ENCODE measurements at regions not wholly inside any gene's neighbourhood (a gene's known extent, or its start where the extent isn't known, plus 50 kb on each side); places are given as distances from the start of the nearest gene placed in this dataset.

- in situ Hi-C loops (cut with HindIII; ENCODE audit: low pct_unique_long_range_greater_than_20kb, low sequenced_read_pairs), result no loop called here
- no peak for DNase-seq (ENCODE audit: low read depth)
Observed at GRCh38 chr4:120540625-120541024, 381.9 kb downstream of the PRDM5 start.

GRCh38 chr4:120536884-120537283 is 385.6 kb downstream of the PRDM5 start:
- DNase-seq (ENCODE audit: low read depth), result no peak
- in situ Hi-C loops (cut with HindIII; ENCODE audit: low pct_unique_long_range_greater_than_20kb, low sequenced_read_pairs), result no loop called here

DNA sequence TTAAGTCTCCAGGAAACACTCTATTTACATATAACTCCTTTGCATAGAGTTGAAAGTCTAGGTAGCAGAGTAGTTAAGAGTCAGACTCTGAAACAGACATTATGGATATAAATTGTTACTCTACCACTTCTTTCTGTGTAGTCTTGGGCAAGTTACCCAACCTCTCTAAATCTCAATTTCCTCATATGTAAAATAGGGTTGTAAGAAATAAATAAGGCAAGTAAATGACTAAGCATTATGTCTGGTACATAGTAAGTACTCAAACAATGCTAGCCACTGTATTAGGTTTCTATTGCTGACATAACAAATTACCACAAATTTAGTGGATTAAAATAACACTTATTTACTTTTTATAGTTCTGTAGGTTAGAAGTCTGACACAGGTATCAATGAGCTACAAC is 394.1 kb downstream of the PRDM5 start:
- DNase-seq (ENCODE audit: low read depth), result no peak
- in situ Hi-C loops (cut with HindIII; ENCODE audit: low pct_unique_long_range_greater_than_20kb, low sequenced_read_pairs), result no loop called here

GRCh38 chr4:120526033-120526432 is 396.5 kb downstream of the PRDM5 start:
- in situ Hi-C loops (cut with HindIII; ENCODE audit: low pct_unique_long_range_greater_than_20kb, low sequenced_read_pairs), result no loop called here
- no peak for DNase-seq (ENCODE audit: low read depth)

DNA sequence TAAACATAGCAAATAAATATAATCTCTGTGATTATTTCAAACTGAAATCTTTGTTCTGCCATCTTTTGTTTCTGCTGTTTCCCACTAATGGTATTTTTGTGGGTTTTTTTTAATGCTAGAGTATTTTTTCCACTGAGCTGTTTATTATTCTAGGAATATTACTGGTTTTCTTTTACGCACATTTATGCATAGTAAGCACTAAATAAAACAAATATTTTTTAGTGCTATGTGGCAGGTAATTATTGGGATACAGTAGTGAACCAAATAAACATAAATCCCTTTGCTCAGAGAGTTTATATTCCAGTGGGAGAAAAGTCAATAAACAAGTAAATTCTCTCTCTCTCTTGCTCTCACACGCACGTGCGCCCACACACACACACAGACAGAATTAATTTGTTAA is 397.4 kb downstream of the PRDM5 start:
- no peak for DNase-seq (ENCODE audit: low read depth)
- in situ Hi-C loops (cut with HindIII; ENCODE audit: low pct_unique_long_range_greater_than_20kb, low sequenced_read_pairs), result no loop called here

- DNase-seq (ENCODE audit: low read depth), result no peak
- in situ Hi-C loops (cut with HindIII; ENCODE audit: low pct_unique_long_range_greater_than_20kb, low sequenced_read_pairs), result no loop called here
Observed at GRCh38 chr4:120524237-120524636, 398.3 kb downstream of the PRDM5 start.

- in situ Hi-C loops (cut with HindIII; ENCODE audit: low pct_unique_long_range_greater_than_20kb, low sequenced_read_pairs), result no loop called here
- no peak for DNase-seq (ENCODE audit: low read depth)
Observed at GRCh38 chr4:120520761-120521160, 401.8 kb downstream of the PRDM5 start.

DNA sequence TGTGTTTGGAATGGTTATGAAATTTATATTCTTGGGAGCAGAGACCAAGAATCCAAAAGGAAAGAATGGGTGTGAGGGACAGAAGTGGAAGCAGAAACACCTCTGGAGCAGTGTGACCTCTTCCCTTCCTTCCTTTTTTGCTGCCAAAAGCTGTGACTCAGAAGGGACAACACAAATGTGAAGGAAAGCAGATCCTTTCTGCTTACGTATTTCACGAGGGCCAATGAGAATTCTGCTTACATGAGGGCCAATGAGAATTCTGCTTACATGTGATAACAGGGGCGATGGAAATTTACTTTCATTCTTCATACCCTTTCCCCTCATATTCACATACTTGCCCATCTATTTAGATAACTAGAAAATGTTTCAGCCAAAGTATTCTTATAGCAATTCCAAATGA is 404.6 kb downstream of the PRDM5 start:
- DNase-seq (ENCODE audit: low read depth), result peak; percentile 88
- in situ Hi-C loops (cut with HindIII; ENCODE audit: low pct_unique_long_range_greater_than_20kb, low sequenced_read_pairs), result no loop called here

DNA sequence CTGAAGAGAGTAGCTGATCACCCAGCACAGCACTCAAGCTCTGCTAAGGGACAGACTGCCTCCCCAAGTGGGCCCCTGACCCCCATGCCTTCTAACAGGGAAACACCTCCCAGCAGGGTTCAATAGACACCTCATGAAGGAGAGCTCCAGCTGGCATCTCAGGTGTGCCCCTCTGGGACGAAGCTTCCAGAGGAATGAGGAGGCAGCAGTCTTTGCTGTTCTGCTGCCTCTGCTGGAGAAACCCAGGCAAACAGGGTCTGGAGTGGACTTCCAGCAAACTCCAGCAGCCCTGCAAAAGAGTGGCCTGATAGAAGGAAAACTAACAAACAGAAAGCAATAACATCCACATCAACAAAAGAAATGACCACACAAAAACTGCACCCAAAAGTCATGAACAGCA is 412.8 kb downstream of the PRDM5 start:
- in situ Hi-C loops (cut with HindIII; ENCODE audit: low pct_unique_long_range_greater_than_20kb, low sequenced_read_pairs), result no loop called here
- no peak for DNase-seq (ENCODE audit: low read depth)

DNA sequence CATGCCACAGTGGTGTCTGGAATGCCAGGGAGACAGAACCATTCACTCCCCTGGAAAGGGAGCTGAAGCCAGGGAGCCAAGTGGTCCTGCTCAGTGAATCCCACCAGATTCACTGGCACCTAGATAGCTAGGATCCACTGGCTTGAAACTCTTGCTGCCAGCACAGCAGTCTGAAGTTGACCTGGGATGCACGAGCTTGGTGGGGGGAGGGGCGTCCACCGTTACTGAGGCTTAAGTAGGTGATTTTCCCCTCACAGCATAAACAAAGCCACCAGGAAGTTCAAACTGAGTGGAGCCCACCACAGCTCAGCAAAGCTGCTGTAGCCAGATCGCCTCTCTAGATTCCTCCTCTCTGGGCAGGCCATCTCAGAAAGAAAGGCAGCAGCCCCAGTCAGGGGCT is 413.3 kb downstream of the PRDM5 start:
- DNase-seq (ENCODE audit: low read depth), result no peak
- in situ Hi-C loops (cut with HindIII; ENCODE audit: low pct_unique_long_range_greater_than_20kb, low sequenced_read_pairs), result no loop called here

GRCh38 chr4:120508036-120508435 is 414.5 kb downstream of the PRDM5 start:
- in situ Hi-C loops (cut with HindIII; ENCODE audit: low pct_unique_long_range_greater_than_20kb, low sequenced_read_pairs), result no loop called here

DNA sequence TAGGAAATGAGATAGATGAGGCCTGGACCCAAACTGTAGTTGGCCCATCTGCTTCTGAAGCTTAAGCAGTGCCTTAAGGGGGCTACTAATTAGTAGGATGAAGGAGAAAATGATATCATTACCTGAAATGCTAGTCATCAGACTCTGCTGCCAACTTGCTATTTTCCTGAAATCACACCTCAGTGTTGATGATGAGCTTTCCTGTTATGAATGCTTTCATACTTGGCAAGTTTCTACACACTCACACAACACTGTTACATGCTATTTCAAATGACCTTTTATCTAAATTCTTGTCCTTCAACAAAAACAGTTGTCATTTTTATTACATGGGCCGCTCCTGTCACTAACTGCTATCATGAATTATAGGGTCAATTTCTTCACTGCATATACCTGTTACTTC is 416.0 kb downstream of the PRDM5 start:
- no peak for DNase-seq (ENCODE audit: low read depth)
- in situ Hi-C loops (cut with HindIII; ENCODE audit: low pct_unique_long_range_greater_than_20kb, low sequenced_read_pairs), result no loop called here

More at GRCh38 chr4:120508036-120508435, 414.5 kb downstream of the PRDM5 start:
- DNase-seq (ENCODE audit: low read depth), result no peak

DNA sequence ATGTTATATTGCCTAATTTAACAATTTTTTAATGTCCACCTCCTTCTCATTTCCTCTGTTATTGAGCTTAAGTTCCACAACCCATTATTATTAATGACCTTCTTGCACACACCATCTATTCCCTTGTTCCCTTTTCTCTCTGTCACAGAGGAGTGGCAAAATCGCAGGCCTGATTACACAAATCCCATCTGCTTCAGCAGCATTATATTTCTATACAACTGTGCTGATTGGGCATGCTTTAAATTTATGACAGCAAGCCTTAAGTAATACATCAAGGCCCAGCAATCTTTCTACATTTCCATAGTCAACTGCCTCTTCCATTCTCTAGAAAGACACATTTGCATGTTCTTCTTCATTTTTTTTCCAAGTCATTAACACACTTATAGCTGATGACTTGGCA is 423.8 kb downstream of the PRDM5 start:
- DNase-seq (ENCODE audit: low read depth), result no peak
- in situ Hi-C loops (cut with HindIII; ENCODE audit: low pct_unique_long_range_greater_than_20kb, low sequenced_read_pairs), result no loop called here

DNA sequence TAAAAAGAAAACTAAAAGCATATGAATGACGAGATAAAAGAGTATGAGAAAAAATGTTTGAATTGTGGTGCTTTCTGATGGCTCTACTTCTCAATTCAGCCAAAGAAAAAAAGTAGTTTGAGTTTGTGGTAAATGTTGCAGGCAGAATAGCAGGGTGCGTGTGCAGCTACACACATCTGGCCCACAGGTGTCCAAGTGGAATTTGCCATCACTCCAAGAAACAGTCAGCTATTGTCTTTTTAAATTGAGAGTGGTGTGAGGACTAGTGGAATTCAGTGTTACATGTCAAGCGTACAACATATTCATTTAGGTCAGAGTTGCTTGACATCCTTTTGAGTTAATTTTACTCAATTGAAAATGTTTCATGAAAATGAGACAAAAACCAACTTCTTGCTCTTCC is 424.8 kb upstream of the MAD2L1 start:
- in situ Hi-C loops (cut with HindIII; ENCODE audit: low pct_unique_long_range_greater_than_20kb, low sequenced_read_pairs), result no loop called here

GRCh38 chr4:120481756-120482155 is 415.1 kb upstream of the MAD2L1 start:
- in situ Hi-C loops (cut with HindIII; ENCODE audit: low pct_unique_long_range_greater_than_20kb, low sequenced_read_pairs), result no loop called here
- no peak for DNase-seq (ENCODE audit: low read depth)

More for the DNA sequence above, 424.8 kb upstream of the MAD2L1 start:
- DNase-seq (ENCODE audit: low read depth), result no peak

DNA sequence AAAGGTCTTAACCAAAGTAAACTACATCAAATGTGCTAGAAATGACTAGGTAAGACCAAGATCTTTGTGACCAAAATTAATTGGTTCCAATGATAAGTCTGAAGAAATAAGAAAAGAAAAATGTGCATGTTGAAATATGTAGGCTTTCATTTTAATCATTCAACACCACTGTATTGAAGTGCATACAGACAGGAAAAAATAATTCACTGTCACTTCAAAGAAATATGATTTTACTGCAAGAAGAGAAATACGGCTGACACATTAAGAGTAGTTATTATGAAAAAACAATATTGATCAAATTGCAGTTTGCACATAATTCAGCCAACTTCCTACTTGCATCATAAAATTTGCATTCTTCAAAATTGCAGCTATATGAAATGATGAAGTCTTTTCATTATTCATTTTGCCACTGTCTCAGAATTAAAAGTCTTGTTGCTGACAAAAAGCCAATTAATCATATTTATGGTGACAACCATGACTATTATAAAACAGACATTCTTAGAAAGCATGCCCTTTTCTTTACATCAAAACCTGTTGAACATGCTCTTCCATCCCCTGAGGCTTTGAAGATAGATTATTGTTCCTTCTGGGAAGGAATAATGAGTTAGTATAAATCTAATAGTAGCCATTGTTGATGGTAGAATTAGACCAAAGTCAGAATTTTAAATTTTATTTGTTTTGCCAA is 405.9 kb upstream of the MAD2L1 start:
- in situ Hi-C loops (cut with HindIII; ENCODE audit: low pct_unique_long_range_greater_than_20kb, low sequenced_read_pairs), result no loop called here
- no peak for DNase-seq (ENCODE audit: low read depth)

DNA sequence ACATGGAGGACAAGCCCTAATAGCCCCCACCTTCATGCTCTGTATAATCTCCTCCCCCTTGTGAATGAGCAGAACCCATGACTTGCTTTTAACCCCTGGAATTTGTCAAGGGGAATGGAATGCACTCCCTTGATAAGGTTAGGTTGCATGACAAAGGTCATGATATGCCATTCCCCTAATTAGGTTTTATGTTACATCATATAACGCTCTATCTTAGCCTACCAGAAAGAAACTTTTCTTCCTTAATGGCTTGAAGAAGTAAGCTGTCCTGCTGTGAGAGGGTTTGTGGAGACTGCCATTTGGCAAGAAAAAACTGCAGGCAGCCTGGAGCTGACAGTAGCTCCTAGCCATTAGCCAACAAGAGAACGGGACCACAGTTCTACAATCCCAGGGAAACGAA is 399.8 kb upstream of the MAD2L1 start:
- in situ Hi-C loops (cut with HindIII; ENCODE audit: low pct_unique_long_range_greater_than_20kb, low sequenced_read_pairs), result no loop called here
- DNase-seq (ENCODE audit: low read depth), result no peak

- no peak for DNase-seq (ENCODE audit: low read depth)
- in situ Hi-C loops (cut with HindIII; ENCODE audit: low pct_unique_long_range_greater_than_20kb, low sequenced_read_pairs), result no loop called here
Observed at GRCh38 chr4:120454788-120455187, 388.1 kb upstream of the MAD2L1 start.

GRCh38 chr4:120452536-120452935 is 385.9 kb upstream of the MAD2L1 start:
- in situ Hi-C loops (cut with HindIII; ENCODE audit: low pct_unique_long_range_greater_than_20kb, low sequenced_read_pairs), result no loop called here
- DNase-seq (ENCODE audit: low read depth), result no peak

GRCh38 chr4:120452001-120452400 is 385.4 kb upstream of the MAD2L1 start:
- no peak for DNase-seq (ENCODE audit: low read depth)
- in situ Hi-C loops (cut with HindIII; ENCODE audit: low pct_unique_long_range_greater_than_20kb, low sequenced_read_pairs), result no loop called here

DNA sequence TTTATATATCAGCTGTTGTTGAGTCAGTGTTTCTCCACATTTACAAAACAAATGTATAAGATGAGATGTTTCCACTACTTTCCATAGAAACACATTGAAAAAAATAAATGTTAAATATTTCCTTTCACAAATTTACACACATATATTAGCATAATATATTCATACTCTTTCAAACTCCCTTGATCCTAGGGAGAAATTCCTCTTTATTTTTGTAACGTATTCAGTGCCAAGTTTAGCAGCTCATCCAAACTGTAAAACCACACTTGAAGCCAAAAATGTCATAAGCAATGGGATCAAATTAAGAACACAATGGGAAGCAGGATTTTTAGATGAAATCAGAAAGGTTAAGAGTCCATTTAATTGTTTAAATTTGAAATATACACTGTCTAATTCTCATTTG is 381.1 kb upstream of the MAD2L1 start:
- in situ Hi-C loops (cut with HindIII; ENCODE audit: low pct_unique_long_range_greater_than_20kb, low sequenced_read_pairs), result no loop called here
- DNase-seq (ENCODE audit: low read depth), result no peak
